ENCODE measurements at regions not wholly inside any gene's neighbourhood (a gene's known extent, or its start where the extent isn't known, plus 50 kb on each side); places are given as distances from the start of the nearest gene placed in this dataset.

DNA sequence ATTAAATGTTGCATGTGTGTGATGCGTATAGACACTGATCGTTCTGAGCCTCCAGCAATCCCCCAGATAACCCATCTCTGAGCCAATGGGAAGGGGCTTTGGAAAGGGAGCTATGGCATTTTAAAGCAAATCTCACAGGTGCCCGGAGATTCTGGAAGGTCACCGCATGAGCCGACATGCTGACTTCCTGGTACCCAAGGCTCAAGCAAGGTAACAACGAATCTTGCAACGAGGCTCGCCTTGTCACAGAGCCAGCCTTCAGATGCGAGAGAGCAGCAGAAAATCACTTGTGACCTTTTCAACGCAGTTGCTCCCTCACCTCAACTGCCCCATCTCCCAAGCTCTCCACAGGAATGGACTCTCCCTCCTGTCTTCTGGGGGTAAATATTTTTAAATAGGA lies 154.8 kb upstream of the CDH5 start:
- DNase-seq (ENCODE audit: low read depth), result no peak
- H3K4me3 ChIP-seq (ENCODE audit: low read depth, low read length), result no peak overlapping the region
- TF ChIP-seq, protein P1, sequence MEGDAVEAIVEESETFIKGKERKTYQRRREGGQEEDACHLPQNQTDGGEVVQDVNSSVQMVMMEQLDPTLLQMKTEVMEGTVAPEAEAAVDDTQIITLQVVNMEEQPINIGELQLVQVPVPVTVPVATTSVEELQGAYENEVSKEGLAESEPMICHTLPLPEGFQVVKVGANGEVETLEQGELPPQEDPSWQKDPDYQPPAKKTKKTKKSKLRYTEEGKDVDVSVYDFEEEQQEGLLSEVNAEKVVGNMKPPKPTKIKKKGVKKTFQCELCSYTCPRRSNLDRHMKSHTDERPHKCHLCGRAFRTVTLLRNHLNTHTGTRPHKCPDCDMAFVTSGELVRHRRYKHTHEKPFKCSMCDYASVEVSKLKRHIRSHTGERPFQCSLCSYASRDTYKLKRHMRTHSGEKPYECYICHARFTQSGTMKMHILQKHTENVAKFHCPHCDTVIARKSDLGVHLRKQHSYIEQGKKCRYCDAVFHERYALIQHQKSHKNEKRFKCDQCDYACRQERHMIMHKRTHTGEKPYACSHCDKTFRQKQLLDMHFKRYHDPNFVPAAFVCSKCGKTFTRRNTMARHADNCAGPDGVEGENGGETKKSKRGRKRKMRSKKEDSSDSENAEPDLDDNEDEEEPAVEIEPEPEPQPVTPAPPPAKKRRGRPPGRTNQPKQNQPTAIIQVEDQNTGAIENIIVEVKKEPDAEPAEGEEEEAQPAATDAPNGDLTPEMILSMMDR (IDR thresholded peaks at IDR 0.05; ENCODE audit: insufficient read depth, low read depth, low read length), result no peak

DNA sequence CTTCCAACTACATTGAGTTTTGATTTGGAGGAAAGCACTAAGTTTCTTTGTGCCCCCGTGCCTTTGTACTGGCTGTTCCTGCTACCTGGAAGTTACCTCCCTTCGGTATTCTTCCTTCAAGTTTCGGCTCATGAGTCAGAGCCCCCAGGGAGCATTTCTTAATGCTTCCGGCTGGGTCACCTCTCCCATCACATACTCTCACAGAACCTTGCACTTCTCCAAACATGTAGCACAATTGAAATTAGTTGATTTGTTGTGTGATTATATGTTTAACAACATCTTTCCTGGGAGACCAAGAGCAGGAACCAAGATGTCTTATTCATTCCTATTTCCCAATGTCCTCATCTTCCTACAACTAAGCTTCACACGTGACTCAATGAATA lies 158.6 kb upstream of the CDH5 start:
- TF ChIP-seq, protein P1 (IDR thresholded peaks at IDR 0.05; ENCODE audit: insufficient read depth, low read depth, low read length), result no peak
- no peak overlapping the region for H3K4me3 ChIP-seq (ENCODE audit: low read depth, low read length)
- DNase-seq (ENCODE audit: low read depth), result no peak

DNA sequence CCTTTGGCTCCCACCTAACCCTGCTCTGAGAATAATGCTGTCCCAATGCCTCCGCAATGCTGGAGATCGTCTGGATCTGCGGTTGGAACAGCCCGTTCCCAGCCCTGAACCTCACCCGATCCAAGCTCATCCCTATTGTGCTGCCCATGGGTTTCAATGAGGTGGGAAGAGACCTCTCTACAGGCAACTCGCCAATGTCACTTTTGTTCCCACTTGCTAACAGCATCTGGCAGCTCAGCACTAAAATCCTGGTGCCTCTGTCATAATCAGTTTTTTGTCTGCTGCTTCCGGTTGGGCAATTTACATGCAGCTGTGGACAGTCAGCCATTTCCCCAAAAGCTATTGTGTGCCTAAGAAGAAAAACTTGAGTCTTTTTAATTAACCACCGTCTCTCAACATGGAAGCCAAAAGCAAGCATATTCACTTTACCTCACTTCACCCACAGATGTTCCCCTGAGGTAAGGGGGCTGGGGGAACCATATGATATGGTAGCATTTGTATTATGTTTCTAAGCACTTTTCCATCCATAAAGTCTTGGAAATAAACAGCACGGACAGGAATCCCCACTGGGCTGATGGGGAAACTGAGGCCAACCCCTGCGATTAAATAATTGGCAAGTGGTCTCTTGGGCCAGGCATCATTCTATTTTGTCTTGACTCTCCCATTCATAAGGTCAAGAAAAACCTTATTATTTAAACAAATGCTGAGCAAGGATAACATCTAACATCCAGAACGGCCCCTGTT lies 159.2 kb upstream of the CDH5 start:
- DNase-seq (ENCODE audit: low read depth), result no peak
- TF ChIP-seq, protein P1 (IDR thresholded peaks at IDR 0.05; ENCODE audit: insufficient read depth, low read depth, low read length), result no peak
- H3K4me3 ChIP-seq (ENCODE audit: low read depth, low read length), result no peak overlapping the region

DNA sequence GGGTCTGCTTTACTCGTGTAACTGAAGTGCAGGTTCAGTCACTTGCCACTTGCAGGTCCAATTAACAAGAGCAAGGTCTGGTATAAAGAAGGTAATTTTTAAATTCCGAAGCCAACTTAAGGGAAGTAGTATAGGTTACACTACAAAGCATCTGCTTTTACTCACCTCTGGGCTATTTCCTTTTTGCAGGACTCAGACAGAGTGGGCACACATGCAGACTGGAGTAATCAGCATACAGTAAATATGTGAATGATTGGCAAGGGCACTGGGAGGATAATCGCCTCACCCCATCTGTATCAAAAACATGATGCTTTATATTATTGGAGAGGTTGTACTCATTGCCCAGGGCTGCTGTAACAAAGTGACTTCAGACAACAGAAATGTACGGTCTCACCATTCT lies 160.1 kb upstream of the CDH5 start:
- H3K4me3 ChIP-seq (ENCODE audit: low read depth, low read length), result no peak overlapping the region
- TF ChIP-seq, protein P1 (IDR thresholded peaks at IDR 0.05; ENCODE audit: insufficient read depth, low read depth, low read length), result no peak
- DNase-seq (ENCODE audit: low read depth), result no peak

DNA sequence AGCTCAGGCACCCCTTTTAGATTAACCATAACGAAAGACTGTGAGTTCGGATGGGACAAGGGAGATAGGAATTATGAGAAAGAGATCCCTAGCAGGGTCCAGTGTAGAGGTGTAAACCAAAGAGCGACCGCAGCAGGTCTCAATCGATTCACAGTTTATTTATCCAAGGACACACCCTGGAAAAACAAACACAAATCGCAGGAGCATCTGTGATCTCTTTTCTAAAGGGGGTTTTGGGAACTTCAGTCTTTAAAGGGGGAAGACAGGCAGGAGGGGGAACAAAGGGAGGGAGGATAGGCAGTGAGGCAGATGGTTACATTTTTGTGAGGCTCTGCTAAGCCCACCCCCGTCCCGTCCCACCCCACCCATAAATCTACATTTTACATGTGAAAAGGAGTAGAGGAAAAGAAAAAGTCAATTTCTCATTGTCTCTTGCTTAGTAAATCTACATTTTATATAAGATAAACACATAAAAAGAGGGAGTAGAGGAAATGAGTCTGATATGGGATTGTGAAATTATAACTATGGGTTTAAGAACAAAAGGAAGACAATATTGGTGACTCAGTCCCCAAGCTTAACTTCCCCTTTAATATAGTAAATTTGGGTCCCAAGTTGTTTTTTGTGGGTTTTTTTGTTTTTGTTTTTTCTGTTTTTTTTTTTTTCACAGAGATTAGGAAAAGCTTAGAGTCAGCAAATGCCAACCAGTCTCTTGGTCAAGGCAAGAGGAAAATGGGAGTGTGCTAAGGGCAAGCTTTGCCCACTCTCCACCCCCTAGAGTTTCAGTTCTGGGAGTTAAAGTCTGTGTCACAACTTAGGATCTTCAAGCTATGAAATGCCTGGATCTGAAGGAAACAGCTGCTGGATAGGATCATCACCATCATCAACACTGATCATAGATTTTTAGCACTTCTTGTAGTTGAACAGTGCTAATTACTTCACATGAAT lies 160.9 kb upstream of the CDH5 start:
- DNase-seq (ENCODE audit: low read depth), result no peak
- TF ChIP-seq, protein P1 (IDR thresholded peaks at IDR 0.05; ENCODE audit: insufficient read depth, low read depth, low read length), result no peak
- H3K4me3 ChIP-seq (ENCODE audit: low read depth, low read length), result no peak overlapping the region

DNA sequence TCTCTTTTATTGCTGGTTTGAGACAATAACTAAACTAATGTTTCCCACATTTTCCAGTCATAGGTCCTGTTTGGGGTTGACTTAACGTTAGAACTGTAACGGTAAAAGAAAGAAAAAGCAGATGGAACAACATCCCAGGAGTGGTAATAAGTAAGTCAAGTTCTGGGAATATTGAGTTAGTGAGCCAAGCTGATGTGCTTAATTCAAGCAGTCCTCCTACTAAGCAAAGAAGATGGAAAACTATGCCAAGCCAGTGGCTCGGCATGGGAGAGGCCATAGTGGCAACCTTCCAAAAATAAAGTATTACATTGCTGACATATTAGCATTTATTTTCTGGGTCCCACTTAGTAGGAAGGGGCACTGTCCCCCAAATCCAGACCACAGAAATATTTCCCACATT lies 161.7 kb upstream of the CDH5 start:
- TF ChIP-seq, protein P1 (IDR thresholded peaks at IDR 0.05; ENCODE audit: insufficient read depth, low read depth, low read length), result no peak
- DNase-seq (ENCODE audit: low read depth), result no peak
- H3K4me3 ChIP-seq (ENCODE audit: low read depth, low read length), result no peak overlapping the region

Data from fibroblast of villous mesenchyme (primary cell).